Stimulated activated CD8-positive, alpha-beta memory T cell treated with anti-CD3 and anti-CD28 coated beads, Interleukin-4, amount 100 ng/mL, for 48 hours (primary cell): ENCODE measurements at regions not wholly inside any gene's neighbourhood (a gene's known extent, or its start where the extent isn't known, plus 50 kb on each side); places are given as distances from the start of the nearest gene placed in this dataset.
"Not testable (repeated sequence)": the region's sequence is repeated elsewhere in the genome, so short reads cannot be mapped to it uniquely, and the experiment has no call there.

ENCODE experiments used
- DNase-seq: peaks from one replicate; pipeline ENCODE4 v3.0.0-alpha.2; 2020

DNA sequence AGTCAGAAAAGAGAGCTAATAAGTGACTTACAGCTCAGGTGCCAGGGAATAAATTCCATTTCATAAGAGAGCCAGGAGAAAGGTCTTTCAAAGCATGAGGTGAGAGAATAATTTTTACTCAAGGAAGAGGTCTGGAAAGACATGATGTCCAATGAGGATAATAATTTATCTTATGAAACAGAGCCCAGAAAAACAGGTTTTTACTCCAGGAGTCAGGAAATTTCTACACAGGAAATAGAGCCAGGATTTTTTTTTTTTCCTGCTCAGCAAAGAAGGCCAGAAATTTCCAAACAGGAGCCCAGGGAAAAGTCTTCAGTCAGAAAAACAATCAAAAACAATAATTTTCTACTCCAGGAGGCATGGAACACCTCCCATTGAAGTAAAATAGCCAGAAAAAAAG is 1185.7 kb upstream of the TSPY4 start:
- no peak for DNase-seq

DNA sequence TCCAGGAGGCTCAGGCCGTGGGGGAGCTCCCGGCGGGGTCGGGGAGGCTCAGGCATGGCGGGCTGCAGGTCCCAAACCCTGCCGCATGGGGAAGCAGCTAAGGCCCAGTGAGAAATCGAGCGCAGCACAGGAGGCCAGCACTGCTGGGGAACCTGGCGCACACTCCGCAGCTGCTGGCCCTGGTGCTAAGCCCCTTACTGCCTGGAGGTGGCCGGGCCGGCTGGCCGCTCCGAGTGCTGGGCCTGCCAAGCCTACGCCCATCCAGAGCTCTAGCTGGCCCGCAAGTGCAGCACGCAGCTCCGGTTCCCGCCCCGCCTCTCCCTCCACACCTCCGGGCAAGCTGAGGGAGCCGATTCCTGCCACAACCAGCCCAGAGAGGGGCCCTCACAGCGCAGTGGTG is 1208.7 kb upstream of the TSPY4 start:
- no peak for DNase-seq

DNA sequence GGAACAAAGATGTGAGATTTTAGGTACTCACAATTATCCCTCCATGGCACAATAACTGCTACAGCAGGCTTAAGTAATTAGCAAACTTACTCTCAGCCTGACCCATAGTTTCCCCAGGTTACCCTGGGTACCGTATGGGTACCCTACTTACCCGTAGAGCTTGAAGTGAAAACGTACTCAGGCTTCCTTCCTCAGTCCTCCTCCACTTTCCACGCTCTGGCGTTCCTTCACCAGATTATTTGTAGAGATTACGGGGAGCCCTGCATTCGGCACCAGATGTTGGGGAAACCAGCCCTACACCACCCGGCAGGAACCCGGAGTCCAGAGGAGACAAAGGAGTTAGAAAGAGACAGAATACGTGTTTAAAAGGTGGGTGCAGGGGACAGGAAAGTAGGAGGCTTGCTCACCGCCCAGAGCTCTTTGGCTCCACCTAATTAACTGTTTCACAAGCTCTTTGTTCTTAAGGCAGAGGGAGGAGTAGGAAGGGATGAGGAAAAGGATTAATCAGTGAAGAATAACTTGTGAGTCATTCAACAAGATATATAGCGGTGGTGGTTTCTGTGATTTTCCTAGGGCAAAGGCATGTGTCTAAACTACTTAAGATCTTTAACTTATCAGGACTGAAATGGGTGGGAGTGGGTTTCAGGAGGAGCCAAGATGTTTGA is 1211.2 kb upstream of the TSPY4 start:
- no peak for DNase-seq

DNA sequence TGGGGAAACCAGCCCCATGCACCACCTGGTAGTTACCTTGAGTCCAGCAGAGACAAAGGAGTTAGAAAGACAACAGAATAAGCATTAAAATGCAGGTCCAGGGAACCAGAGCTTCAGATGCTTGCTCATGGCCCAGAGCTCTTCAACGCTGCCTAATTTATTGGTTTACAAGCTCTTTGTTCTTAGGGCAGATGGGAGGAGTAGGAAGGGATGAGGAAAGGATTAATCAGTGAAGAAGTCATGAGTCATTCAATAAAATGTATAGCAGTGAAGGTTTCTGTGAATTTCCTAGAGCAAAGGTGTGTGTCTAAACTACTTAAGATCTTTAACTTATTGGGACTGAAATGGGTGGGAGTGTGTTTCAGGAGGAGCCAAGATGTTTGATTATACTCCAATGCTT is 1210.3 kb upstream of the AMELY start:
- no peak for DNase-seq

DNA sequence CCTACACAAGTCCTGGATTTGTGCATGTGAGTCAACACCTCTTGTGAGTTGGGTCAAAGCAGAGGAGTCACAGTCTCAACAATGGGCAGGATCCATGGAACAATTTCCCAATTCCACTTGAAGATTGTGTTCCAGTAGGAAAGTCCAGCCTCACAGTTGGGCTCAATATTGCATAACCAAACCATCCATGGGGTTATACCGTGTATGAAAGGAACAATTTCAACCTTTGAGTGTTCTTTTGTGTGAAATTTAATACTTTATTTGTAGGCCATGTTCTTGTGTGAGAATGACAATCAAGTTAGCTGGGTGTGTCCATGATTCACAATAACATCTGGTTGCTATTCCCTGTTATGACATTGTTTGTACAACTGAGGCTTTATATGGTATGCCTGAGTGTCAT is 1182.9 kb upstream of the AMELY start:
- DNase-seq = no peak

DNA sequence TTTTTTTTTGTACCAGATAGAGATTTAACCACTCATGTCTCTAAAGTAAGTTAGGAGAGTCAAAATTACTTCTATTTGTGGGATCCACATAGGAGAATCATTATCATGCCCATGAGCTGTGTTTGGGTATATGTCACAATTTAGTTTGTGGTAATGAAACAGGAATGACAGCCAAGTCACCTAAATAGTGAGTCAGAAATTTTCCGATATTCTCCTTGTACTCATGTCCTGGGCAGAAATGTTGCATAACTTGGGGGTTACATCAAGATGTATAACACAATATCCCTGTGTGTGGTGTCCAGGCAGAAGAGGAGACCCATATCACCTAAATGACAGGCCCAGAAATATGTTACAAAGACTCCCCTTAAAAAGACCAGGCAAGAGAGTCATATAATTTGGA is 1181.4 kb upstream of the AMELY start:
- DNase-seq = no peak

DNA sequence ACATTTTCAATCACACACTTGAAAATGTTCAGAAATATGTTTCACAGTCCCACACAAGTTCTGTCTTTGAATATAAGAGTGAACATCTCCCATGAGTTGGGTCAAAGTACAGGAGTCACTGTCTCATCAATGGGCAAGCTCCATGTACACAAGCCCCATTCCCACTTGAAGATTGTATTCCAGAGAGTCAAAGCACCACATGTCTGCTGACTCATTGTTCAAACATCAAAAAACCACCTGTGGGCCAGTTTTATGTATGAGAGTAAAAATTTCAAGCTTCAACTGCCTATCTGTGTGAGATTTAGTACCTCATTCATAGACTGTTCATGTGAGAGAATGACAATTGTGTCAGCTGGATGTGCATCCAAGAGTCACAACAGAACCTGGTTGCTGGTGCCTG is 1174.4 kb upstream of the AMELY start:
- no peak for DNase-seq

DNA sequence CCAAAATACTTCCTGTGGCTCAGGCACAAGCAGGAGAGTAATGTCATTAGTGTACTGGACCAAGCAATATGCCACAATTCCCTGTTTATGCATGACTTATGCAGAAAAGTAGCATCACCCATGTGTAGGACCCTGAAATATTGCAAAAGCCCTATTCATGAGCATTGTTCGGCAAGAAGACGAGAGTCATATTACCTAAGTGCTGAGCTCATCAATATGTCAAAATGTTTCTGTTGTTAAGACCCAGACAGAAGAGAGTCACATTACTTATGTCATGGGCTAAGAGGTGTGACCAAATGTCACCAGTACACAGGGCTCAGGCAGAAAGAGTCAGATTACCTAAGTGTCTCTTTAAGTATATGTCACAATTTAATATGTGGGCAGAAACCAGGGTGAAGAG is 1172.6 kb upstream of the AMELY start:
- DNase-seq = no peak

DNA sequence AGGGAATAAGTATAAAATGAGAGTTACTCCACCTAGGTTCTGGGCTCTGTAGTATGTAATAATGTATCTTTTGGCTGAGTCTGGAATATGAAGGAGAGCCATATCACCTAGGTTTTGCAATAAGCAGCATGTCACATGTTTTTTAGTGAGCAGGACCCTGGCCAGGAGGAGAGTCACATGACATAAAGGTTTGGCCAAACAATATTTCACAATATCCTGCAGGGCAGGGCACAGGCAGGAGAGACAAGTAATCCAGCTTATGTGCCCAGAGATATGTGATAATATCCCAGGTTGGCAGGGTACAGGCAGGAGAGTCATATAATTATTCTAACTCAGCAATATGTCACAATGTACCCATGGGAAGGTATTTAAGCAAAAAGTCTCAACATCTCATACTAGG is 1169.6 kb upstream of the AMELY start:
- no peak for DNase-seq

DNA sequence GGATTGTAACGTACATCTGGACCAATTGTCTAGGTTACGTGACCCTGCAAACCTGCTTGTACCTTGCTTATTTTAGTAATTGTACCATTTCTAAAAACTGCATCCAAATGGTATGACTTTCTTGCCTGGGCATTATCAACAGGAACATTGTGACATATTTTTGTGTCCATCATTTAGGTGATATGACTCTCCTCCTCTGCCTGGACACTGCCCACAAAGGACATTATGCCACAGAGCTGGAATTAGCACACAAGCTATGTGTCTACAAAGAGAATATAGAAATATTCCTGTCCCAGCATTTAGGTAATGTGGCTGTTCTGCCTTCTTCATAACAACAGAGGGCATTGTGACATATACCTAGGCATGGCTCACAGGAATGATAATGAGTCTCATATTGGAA is 1153.7 kb upstream of the AMELY start:
- no peak for DNase-seq

DNA sequence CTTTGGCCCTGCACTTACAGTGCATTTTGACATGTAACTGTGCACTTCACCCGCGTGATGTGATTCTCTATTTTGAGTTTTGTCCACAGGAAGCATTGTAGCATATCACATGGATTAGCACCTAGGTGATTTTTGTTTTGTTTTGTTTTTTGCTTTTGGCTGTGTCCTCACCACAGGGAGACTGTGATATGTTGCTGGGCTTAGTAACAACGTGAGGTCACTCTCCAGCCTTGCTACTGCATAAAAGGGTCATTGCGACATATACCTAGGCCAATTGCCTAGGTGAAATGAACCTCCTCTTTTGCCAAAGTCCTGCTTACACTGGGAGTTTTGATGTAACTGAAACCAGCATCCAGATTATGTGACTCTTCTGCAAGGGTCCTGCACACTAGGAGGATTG is 1152.9 kb upstream of the AMELY start:
- no peak for DNase-seq

DNA sequence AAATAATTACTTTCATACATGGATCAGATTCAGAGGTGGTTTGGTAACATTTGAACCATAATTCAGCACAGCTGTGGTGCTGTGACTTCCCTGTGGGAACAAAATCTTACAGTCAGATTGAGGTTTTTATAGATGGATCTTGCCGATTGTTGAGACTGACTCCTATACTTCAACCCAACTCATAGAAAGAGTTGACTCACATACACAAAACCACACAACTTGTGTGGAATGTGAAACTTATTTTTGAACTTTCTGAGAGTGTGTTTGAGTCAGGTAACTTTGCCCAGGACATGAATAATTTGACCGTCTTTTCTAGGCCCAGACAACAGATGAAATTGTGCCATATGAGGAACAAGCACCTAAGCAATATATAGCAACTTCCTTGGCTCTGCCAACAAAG is 1152.4 kb upstream of the AMELY start:
- no peak for DNase-seq

DNA sequence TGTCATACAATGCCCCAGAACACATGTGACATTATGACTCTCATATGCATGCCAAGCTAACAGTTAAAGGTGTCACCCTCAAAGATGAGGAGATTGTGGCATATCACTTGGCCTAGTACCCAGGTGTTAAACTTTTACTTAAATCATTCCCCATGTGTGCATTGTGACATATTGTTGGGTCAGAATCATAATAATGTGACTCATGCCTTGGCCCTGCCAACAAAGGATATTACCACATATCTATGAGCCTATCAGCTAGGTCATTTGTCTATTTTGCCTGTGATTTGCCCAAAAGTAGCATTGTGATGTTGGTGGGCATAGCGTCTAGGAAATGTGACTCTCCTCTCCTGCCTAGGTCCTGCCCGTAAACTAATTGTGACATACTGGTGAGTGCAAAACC is 1147.1 kb upstream of the AMELY start:
- no peak for DNase-seq

DNA sequence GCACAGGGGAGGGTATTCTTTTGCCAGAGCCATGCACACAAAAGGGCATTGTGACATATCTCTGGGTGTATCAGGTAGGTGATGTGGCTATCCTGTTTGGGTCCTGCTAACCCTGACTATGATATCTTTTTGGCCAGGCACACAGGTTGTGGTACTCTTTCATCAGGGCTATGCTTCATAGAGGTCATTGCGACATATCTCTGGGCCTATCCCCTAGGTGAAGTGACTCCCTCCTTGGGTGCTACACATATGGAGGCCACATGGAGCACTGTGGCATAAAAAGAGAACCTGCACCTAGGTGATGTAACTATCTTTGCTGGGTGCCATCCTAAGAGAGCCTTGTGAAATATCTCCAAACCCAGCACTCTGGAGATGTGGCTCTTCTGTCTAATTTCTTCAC is 1139.8 kb upstream of the AMELY start:
- no peak for DNase-seq

DNA sequence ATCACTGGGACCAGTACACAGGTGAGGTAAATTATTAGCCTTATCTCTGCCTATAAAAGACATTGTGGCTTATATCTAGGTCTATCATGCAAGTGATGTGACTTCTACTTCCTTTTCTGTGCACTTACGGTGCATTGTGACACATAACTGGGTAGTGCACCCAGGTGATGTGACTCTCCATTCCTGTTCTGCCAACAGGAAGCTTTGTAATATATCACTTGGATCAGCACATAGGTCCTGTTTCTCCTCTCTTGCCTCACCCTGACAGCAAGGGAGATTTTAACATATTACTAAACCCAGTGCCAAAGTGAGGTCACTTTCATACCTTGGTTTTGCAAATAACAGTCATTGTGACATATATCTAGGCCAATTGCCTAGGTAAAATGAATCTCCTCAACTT is 1129.7 kb upstream of the AMELY start:
- no peak for DNase-seq

DNA sequence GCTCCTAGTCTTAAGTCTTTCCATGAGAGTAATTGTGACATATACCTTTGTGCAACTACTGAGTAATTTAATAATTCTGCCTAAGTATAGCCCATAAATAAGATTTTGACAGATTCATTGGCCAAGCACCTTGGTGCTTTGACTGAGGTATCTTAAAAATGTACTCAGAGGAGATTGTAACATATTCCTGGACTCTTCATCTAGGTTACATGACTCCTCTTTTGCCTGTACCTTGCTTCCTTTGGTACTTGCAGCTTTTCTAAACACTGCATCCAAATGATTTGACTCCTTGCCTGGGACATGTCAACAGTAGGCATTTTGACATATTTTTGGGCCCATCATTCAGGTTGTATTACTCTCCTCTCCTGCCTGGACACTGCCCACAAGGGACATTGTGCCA is 1125.0 kb upstream of the AMELY start:
- no peak for DNase-seq

DNA sequence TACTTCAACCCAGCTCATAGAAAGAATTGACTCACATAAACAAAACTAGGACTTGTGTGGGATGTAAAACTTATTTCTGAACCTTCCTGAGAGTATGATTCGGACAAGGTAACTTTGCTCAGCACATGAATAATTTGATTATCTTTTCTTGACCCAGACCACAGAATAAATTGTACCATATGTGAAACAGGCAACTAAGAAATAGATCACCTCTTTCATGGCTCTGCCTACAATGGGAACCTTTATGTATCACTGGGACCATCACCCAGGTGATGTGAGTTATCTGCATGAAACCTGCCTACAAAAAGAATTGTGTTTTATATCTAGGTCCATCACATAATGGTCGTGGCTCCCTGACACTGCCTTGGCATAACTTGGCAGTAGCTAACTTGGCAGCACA is 1124.1 kb upstream of the AMELY start:
- no peak for DNase-seq

DNA sequence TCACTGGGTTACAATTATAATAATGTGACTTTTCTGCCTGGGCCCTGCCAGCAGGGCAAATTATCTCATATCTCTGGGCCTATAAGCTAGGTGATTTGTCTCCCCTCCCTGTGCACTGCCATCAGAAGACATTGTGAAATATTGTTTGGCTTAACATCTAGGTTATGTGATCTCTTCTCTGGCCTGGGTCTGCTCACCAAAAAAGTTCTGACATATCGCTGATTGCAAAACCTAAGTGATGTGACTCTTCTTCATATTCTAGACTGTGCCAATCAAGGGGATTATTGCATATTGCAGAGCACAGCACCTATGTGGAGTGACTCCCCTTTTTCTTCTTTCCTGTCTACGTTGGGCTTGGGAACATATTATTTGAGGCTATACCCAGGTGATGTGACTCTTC is 1123.1 kb upstream of the AMELY start:
- no peak for DNase-seq

DNA sequence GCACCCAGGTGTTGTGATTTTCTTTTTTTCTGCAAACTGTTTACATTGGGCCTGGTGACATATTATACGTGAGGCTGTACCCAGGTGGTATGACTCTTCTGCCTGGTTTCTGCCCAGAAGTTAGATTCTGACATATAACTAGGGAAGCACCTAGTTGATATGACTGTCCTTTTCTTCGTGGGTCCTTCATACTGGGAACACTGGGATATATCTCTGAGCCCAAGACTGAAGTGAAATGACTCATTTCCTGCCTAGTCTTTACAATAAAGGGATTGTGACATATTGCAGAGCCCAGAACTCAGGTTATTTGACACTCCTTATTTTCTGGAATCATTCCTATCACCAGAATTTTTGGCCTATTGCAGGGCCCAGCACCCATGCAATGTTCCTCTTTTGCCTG is 1121.6 kb upstream of the AMELY start:
- DNase-seq = no peak

DNA sequence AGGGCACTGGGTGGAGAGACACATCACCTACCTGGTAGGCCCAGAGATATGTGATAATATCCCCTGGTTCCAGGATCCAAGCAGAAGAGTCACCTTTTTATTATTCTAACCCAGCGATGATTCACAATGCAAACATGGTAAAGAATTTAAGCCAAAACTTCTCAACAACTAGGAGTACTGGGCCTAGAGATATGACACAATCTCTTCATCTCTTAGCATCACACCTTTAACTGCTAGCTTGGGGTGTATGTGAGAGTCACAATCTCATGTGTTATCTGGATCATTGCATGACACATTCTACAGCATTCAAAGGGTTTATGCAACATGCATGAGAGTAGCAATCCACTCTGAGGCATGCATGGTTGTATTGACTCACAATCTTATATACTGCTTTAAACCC is 1109.0 kb upstream of the AMELY start:
- no peak for DNase-seq

DNA sequence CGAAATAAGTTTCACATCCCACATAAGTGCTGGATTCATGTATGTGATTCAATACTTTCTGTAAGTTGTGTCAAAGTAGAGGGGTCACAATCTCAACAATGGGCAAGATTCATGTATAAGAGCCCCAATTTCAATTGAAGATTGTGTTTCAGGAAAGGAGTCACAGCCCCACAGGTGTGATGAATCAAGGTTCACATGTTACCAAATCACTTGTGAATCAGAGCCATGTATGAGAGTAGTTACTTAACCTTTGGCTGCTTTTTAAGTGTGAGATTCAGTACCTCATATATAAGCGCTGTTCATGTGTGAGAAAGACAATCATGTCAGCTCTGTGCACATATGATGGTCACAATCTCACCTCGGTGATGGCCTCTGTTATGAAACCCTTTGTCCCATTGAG is 1100.0 kb upstream of the AMELY start:
- no peak for DNase-seq

DNA sequence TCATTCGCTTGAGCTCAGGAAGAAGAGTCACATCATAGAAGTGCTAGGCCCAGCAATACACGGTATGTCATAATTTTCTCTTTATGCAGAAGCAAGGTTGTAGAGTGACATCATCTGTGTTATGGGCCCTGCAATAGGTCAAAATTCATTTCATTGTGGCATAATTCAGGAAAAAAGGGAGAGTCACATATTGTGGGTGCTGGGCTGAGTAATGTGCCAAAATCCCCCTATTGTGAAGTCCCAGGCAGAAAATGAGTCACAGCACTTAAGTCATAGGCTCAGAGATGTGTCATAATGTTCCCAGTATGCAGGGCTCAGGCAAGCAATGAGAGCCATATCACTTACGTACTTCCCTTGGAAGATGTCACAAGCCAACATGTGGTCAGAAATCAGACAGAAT is 1092.6 kb upstream of the AMELY start:
- peak; percentile 23 for DNase-seq

DNA sequence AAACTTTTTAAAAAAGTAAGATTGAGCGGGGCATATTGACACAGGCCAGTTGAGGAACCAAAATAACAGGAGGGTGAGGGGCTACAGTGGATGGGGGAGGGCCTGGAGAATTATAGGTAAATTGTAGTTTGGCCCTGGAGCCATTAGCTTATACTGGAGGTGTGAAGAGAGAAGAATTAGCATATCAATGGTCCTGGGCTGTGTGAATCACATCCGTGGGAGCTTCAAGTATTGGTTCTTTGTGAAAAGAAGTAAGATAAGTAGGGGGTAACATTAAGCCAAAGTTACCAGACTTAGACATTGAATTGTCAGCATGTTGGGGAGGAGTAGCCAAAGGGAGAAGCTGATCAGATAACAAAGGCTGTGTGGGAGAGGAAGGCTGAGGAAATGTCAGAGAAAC is 1085.2 kb upstream of the AMELY start:
- DNase-seq = no peak

DNA sequence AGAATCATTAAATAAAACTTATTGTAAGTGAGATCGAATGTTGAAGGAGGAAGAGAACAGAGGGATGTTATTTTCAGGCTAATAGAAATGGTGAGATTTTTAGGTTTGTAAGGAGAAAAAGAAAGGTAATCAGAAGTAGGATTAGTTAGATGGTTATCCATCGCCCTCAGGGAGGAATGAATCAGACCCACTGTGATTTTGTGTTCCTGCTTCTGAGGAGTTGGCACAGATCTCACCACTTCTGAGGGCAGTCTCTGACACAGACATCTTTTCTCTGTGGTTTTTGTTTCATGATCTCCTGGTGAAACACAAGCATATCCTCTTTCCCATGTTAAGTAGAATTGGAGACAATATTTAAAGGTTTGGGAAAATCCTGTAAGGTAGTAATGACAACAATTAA is 1083.2 kb upstream of the AMELY start:
- not testable (repeated sequence) for DNase-seq

DNA sequence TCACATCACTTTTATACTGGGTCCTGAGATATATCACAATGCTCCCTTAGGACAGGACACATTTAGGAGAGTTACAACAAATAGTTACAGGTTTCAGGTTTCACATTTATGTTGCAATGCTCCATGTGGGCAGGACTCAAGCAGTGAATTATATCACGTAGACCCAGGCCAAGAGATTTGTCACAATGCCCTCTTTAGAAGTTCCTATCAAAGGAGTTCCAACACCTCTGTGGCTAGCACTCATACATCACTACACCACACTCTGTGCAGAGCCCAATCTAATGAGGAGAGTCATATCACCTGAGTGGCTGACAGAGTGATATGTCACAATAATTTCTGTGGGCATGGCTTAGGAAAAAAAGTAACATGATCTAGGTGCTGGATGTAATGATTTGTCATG is 1068.2 kb upstream of the AMELY start:
- DNase-seq = no peak

DNA sequence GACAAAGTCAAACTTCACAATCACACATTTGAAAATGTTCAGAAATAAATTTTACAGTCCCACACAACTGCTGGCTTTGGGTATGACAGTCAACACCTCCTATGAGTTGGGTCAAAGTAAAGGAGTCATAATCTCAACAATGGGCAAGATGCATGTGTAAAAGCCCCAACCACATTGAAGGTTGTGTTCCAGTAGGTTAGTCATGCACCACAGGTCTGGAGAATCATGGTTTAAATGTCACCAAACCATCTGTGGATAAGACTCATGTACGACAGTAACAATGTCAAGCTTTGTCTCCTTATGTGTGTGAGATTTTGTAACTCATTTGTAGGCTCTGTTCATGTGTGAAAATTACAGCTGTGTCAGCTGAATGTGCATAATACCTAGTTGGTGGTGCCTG is 1065.7 kb upstream of the AMELY start:
- DNase-seq = no peak
